Effector memory CD4-positive, alpha-beta T cell (primary cell): ENCODE measurements at regions not wholly inside any gene's neighbourhood (a gene's known extent, or its start where the extent isn't known, plus 50 kb on each side); places are given as distances from the start of the nearest gene placed in this dataset.

Experiments used
- DNase-seq, 3 donors: peaks; one replicate each; pipeline ENCODE4 v3.0.0-alpha.2; 2020
- H3K27ac ChIP-seq: 2 replicates; pipeline ENCODE4 v1.7.0; 2013; ENCODE audit warnings: mild to moderate bottlenecking, low read length, moderate library complexity; ENCODE audit not compliant: insufficient read depth, poor library complexity, severe bottlenecking
- H3K27me3 ChIP-seq: replicated peaks from 2 replicates; pipeline ENCODE4 v1.7.0; 2013; ENCODE audit warnings: mild to moderate bottlenecking, low read length; ENCODE audit not compliant: insufficient read depth, control insufficient read depth, poor library complexity, severe bottlenecking
- H3K36me3 ChIP-seq: 2 replicates; pipeline ENCODE4 v1.7.0; 2013; ENCODE audit warnings: mild to moderate bottlenecking, low read length, moderate library complexity; ENCODE audit not compliant: control insufficient read depth, insufficient read depth
- H3K4me1 ChIP-seq: 2 replicates; pipeline ENCODE4 v1.7.0; 2013; ENCODE audit warnings: low read length, mild to moderate bottlenecking; ENCODE audit not compliant: control insufficient read depth, insufficient read depth, poor library complexity, severe bottlenecking
- H3K4me3 ChIP-seq: 2 replicates; pipeline ENCODE4 v1.7.0; 2013; ENCODE audit warnings: low read length, low read depth, mild to moderate bottlenecking; ENCODE audit not compliant: insufficient read depth, poor library complexity, severe bottlenecking
- H3K9me3 ChIP-seq: 2 replicates; pipeline ENCODE4 v1.7.0; 2013; ENCODE audit warnings: mild to moderate bottlenecking, low read length, moderate library complexity; ENCODE audit not compliant: control insufficient read depth

DNA sequence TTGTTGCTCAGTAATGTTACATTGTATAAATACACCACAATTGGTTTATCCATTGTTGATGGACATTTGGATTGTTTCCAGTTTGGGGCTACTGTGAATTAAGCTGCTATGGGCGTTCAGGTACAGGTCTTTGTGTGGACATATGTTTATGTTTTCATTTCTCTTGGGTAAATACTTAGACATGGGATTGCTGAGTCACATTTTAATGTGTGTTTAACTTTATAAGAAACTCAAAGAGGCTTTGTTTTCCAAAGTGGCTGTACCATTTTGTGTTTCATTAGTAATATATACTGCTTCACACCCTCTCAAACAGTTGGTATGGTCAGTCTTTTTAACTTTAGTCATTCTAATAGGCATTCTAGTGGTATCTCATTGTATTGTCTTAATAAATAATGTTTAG is 225.0 kb downstream of the SPTSSA start:
- Histone ChIP-seq H3K27ac (no peak overlapping the region), H3K9me3 (no peaks in the 10 kb centered on the region), H3K27me3 (no peaks in the 10 kb centered on the region), H3K36me3 (no peaks in the 10 kb centered on the region), H3K4me3 (no peak overlapping the region), H3K4me1 (no peaks in the 10 kb centered on the region)
- no peak for DNase-seq

DNA sequence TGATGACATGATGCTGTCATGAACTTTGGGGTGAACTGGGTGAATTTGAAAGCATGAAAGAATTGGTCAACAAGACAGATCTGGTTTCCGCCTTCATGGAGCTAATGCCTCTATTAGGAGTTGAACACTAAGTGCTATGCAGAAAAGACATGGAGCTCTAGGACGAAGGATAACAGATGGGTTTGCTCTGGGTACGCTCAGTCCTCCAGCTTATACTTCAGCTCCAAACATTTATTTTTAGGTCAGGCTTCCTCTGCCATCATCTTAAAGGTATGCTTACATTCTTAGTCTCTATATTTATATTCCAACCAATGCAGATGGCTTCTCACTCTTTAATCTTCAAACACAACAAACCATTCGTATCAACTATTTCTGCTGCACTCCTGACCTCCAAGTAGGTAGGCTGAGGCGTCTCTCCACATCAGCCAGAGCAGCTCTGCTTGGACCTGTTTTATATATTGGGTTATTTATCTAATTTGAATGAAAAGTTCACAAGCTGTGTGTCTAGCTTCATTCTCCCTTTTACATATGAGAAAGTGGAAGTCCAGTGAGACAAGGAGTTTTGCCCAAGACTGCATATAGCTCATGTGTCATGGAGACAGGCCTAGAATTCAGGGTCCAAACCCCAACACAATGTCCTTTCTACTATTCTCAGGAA is 226.3 kb downstream of the SPTSSA start:
- Histone ChIP-seq H3K36me3 (no peaks in the 10 kb centered on the region), H3K4me1 (no peaks in the 10 kb centered on the region), H3K9me3 (no peaks in the 10 kb centered on the region), H3K27ac (no peak overlapping the region), H3K27me3 (no peaks in the 10 kb centered on the region), H3K4me3 (no peak overlapping the region)
- no peak for DNase-seq

DNA sequence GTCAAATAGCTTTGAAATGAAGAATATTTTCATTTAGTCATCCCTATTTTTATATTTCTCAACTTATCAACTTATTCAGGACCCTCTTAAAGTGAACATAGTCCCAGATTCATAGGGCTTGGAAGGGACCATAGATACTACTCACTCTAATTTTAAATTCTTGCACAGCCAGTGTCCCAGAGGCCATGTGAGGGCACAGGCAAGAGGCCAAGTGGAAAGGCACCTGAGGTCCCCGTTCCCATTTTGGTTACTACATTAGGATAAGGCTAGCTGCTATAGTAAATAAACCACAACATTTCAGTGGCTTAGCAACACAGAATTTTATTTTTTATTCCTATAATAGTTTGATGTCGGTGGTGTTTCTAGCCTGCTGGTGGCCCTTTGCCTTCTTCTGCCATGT is 227.8 kb downstream of the SPTSSA start:
- Histone ChIP-seq H3K36me3 (no peaks in the 10 kb centered on the region), H3K4me1 (no peaks in the 10 kb centered on the region), H3K9me3 (no peaks in the 10 kb centered on the region), H3K27me3 (no peaks in the 10 kb centered on the region), H3K4me3 (no peak overlapping the region), H3K27ac (no peak overlapping the region)
- DNase-seq = no peak

DNA sequence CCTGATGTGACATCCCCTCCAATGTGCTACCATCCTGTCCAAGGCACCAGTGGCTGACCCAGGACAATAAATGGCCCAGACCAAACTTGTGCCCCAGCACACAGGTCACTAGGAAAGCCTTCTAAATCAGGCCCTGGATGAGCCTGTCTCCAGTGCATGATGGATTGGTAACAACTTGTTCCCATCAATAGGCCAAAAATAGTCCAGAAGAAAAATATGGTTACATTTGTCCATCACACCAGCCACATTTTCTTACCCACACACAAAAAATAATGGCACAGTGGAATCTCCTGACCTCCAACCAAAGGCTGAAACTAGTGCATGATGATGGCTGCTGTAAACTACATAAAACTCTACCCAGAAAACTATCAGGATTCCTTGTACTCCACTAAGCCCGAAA is 228.4 kb downstream of the SPTSSA start:
- no peaks in the 10 kb centered on the region for H3K9me3 ChIP-seq
- no peak for DNase-seq
- H3K36me3 ChIP-seq = no peaks in the 10 kb centered on the region
- no peaks in the 10 kb centered on the region for H3K4me1 ChIP-seq
- H3K27me3 ChIP-seq = no peaks in the 10 kb centered on the region
- no peak overlapping the region for H3K27ac ChIP-seq
- no peak overlapping the region for H3K4me3 ChIP-seq

DNA sequence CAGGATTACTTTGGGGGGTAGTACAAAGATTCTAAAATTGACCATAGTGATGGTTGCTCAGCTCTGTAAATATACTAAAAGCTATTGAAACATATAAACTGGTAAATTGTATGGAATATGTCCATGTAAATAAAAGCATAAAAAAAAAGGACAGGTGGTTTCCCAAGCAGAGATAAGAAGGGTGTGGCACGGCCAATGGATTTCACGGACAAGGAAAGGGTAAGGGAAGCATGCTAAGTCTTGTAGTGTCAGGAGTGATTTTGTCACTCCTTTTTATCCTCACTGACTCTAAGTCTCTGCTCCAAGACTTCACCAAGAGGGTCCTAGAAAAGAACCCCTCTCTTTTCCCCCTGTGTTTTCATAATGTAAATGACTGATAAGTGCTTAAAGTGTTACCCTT is 229.2 kb downstream of the SPTSSA start:
- H3K4me3 ChIP-seq = no peak overlapping the region
- no peaks in the 10 kb centered on the region for H3K9me3 ChIP-seq
- no peaks in the 10 kb centered on the region for H3K4me1 ChIP-seq
- H3K27ac ChIP-seq = no peak overlapping the region
- DNase-seq = no peak
- no peaks in the 10 kb centered on the region for H3K36me3 ChIP-seq
- no peaks in the 10 kb centered on the region for H3K27me3 ChIP-seq

GRCh38 chr14:34231626-34232025 is 230.4 kb downstream of the SPTSSA start:
- H3K9me3 ChIP-seq = no peaks in the 10 kb centered on the region
- no peak for DNase-seq
- no peak overlapping the region for H3K4me3 ChIP-seq
- no peaks in the 10 kb centered on the region for H3K27me3 ChIP-seq
- no peaks in the 10 kb centered on the region for H3K4me1 ChIP-seq
- no peak overlapping the region for H3K27ac ChIP-seq
- no peaks in the 10 kb centered on the region for H3K36me3 ChIP-seq

- H3K4me1 ChIP-seq = no peaks in the 10 kb centered on the region
- no peak overlapping the region for H3K27ac ChIP-seq
- no peaks in the 10 kb centered on the region for H3K27me3 ChIP-seq
- no peak for DNase-seq
- no peak overlapping the region for H3K4me3 ChIP-seq
- H3K36me3 ChIP-seq = no peaks in the 10 kb centered on the region
- no peaks in the 10 kb centered on the region for H3K9me3 ChIP-seq
Observed at GRCh38 chr14:34229140-34229539, 232.9 kb downstream of the SPTSSA start.

DNA sequence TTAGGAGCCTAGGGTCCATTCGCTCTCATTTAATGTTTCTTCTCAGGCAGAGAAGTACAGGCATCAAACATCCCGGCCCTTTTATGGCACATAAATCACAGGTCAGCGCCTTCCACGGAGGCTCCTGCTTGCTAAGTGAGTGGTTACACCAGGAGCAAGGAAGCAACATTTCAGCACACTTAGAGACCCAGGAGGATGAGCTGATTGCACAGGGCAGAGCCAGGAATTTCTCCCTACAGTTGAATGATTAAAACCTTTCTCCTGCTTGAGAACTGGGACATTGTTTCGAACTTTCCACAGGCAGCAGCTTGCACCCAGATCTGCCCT is 233.4 kb downstream of the SPTSSA start:
- Histone ChIP-seq H3K27me3 (no peaks in the 10 kb centered on the region), H3K36me3 (no peaks in the 10 kb centered on the region), H3K27ac (no peak overlapping the region), H3K4me3 (no peak overlapping the region), H3K9me3 (no peaks in the 10 kb centered on the region), H3K4me1 (no peaks in the 10 kb centered on the region)
- DNase-seq = no peak

- peak in 1 of 3 donors; percentile 27 for DNase-seq
- H3K27ac ChIP-seq = no peak overlapping the region
- H3K36me3 ChIP-seq = no peaks in the 10 kb centered on the region
- H3K27me3 ChIP-seq = no peaks in the 10 kb centered on the region
- no peaks in the 10 kb centered on the region for H3K9me3 ChIP-seq
- H3K4me1 ChIP-seq = no peaks in the 10 kb centered on the region
- peak overlapping the region; percentile 24 for H3K4me3 ChIP-seq
Observed at GRCh38 chr14:34227834-34228649, 234.0 kb downstream of the SPTSSA start.

GRCh38 chr14:34224221-34224620 is 237.8 kb downstream of the SPTSSA start:
- no peak overlapping the region for H3K27ac ChIP-seq
- H3K27me3 ChIP-seq = no peaks in the 10 kb centered on the region
- H3K36me3 ChIP-seq = no peaks in the 10 kb centered on the region
- no peak for DNase-seq
- no peaks in the 10 kb centered on the region for H3K4me1 ChIP-seq
- H3K4me3 ChIP-seq = no peak overlapping the region
- no peaks in the 10 kb centered on the region for H3K9me3 ChIP-seq
